GM13976 (cell line): ENCODE measurements at regions not wholly inside any gene's neighbourhood (a gene's known extent, or its start where the extent isn't known, plus 50 kb on each side); places are given as distances from the start of the nearest gene placed in this dataset.

ENCODE experiments used
- DNase-seq: peaks from one replicate; pipeline ENCODE4 v3.0.0; 2012; ENCODE audit warnings: low spot score
- CTCF ChIP-seq: IDR thresholded peaks from 2 replicates; pipeline ENCODE4 v1.5.1; 2012; ENCODE audit warnings: borderline replicate concordance, mild to moderate bottlenecking; ENCODE audit not compliant: insufficient read depth; ENCODE audit errors: extremely low read depth, missing control alignments, control extremely low read depth
- in situ Hi-C: fragments of 300-500 bp; cut with MboI; formaldehyde crosslinking; loops from one replicate; pipeline ENCODE4 v1.12.0; 2022; ENCODE audit warnings: low sequenced_read_pairs, mixed read lengths, inconsistent platforms; ENCODE audit not compliant: unreplicated experiment

GRCh38 chr13:106744516-106744915 is 176.6 kb upstream of the ARGLU1 start:
- DNase-seq = no peak
- no peak for TF ChIP-seq CTCF
- in situ Hi-C loops = no loop called here

- TF ChIP-seq CTCF = no peak
- in situ Hi-C loops = no loop called here
Measured at GRCh38 chr13:106738186-106738678, 170.3 kb upstream of the ARGLU1 start.

GRCh38 chr13:106736941-106737340 is 169.0 kb upstream of the ARGLU1 start:
- DNase-seq = no peak
- in situ Hi-C loops = no loop called here
- no peak for TF ChIP-seq CTCF

More at GRCh38 chr13:106738186-106738678, 170.3 kb upstream of the ARGLU1 start:
- DNase-seq = no peak

- in situ Hi-C loops = no loop called here
- no peak for DNase-seq
- no peak for TF ChIP-seq CTCF
Measured at GRCh38 chr13:106734198-106734597, 166.3 kb upstream of the ARGLU1 start.

GRCh38 chr13:106723036-106723435 is 155.1 kb upstream of the ARGLU1 start:
- no peak for TF ChIP-seq CTCF
- in situ Hi-C loops = no loop called here
- DNase-seq = no peak

GRCh38 chr13:106722620-106723019 is 154.7 kb upstream of the ARGLU1 start:
- DNase-seq = no peak

More at GRCh38 chr13:106722620-106723019, 154.7 kb upstream of the ARGLU1 start:
- no peak for TF ChIP-seq CTCF
- in situ Hi-C loops = no loop called here
